Psoas muscle (tissue), 7 donors: ENCODE measurements at regions not wholly inside any gene's neighbourhood (a gene's known extent, or its start where the extent isn't known, plus 50 kb on each side); places are given as distances from the start of the nearest gene placed in this dataset.

ENCODE experiments used
- ATAC-seq, 4 donors: fragments of 200-7000 bp; cut with Tn5 transposase; one replicate each; pipeline ENCODE4 v1.9.1; 2020; ENCODE audit warnings: moderate library complexity in 3 of 4, mild to moderate bottlenecking in 2 of 4
- DNase-seq, 2 donors: peaks; one replicate each; pipeline ENCODE4 v3.0.0-alpha.2; 2020
- H3K27ac ChIP-seq: fragments of 200-600 bp; one replicate; pipeline ENCODE4 v1.8.0; 2022
- H3K27me3 ChIP-seq, 3 donors: fragments of 200-600 bp in 1 of 3; one replicate each; pipeline versions ENCODE4 v1.6.1 to v1.8.0; 2013 to 2022; ENCODE audit warnings: low read length in 2 of 3, mild to moderate bottlenecking in 2 of 3, moderate library complexity in 1 of 3; ENCODE audit not compliant: insufficient read depth in 3 of 3
- H3K36me3 ChIP-seq, 2 donors: fragments of 200-600 bp in 1 of 2; one replicate each; pipeline versions ENCODE4 v1.6.1 to v1.8.0; 2013 to 2022; ENCODE audit warnings: low read depth in 1 of 2, mild to moderate bottlenecking in 1 of 2, moderate library complexity in 1 of 2; ENCODE audit not compliant: insufficient read depth in 1 of 2
- H3K4me1 ChIP-seq: fragments of 200-600 bp; one replicate; pipeline ENCODE4 v1.8.0; 2022
- H3K4me3 ChIP-seq: fragments of 200-600 bp; one replicate; pipeline ENCODE4 v1.8.0; 2022; ENCODE audit warnings: mild to moderate bottlenecking
- H3K9me3 ChIP-seq: fragments of 200-600 bp; one replicate; pipeline ENCODE4 v1.8.0; 2022
- CTCF ChIP-seq: fragments of 200-600 bp; IDR thresholded peaks from one replicate; pipeline ENCODE4 v1.8.0; 2022; ENCODE audit warnings: antibody characterized with exemption
- WGBS, 3 donors: extraction: QIAGEN DNeasy Blood & Tissue Kit; methylation state at CpG; one replicate each; pipeline versions ENCODE4 v1.1.6 to v1.1.7; 2013; 5-methylcytosine and 5-hydroxymethylcytosine counted together
- intact Hi-C, 2 donors: fragments of 100-400 bp; cut with DNase I; formaldehyde crosslinking; loops; one replicate each; pipeline versions ENCODE4 v1.11.0 to v1.14.2; 2022
- donor health status: healthy with polysubstance abuse.
- donor health status: DM: no; HTN: no; CAD: no; lungs with moderate emphysema.
- donor health status: Bipolar disorder and iron deficiency.
- donor health status: healthy.
- donor health status: DM: yes; HTN: yes; CAD: no.
- donor health status: DM: no; HTN: no; CAD: no.
- donor health status: DM: yes; HTN: yes; CAD: no.

- Histone ChIP-seq H3K27ac (no peak overlapping the region), H3K9me3 (no peaks in the 10 kb centered on the region), H3K36me3 (no peaks in the 10 kb centered on the region), H3K4me1 (no peaks in the 10 kb centered on the region), H3K4me3 (no peak overlapping the region), H3K27me3 (no peaks in the 10 kb centered on the region)
- intact Hi-C loops = no loop called here
- no peak for ATAC-seq
- no peak for TF ChIP-seq CTCF
- no peak for DNase-seq
These were observed 467.0 kb downstream of the NTRK2 start for GRCh38 chr9:85136507-85136906.

GRCh38 chr9:85130764-85131163 lies 461.2 kb downstream of the NTRK2 start:
- 96 to 97% (median 96%) methylated on average over 3 of the region's 3 CpGs for WGBS, 3 donors
- Histone ChIP-seq H3K9me3 (no peaks in the 10 kb centered on the region), H3K36me3 (no peaks in the 10 kb centered on the region), H3K4me3 (no peak overlapping the region), H3K27me3 (no peaks in the 10 kb centered on the region), H3K4me1 (no peaks in the 10 kb centered on the region), H3K27ac (no peak overlapping the region)
- TF ChIP-seq CTCF = no peak
- no peak for ATAC-seq
- intact Hi-C loops = no loop called here
- DNase-seq = no peak

- no peak for DNase-seq
- intact Hi-C loops = no loop called here
- Histone ChIP-seq H3K27ac (no peak overlapping the region), H3K36me3 (no peaks in the 10 kb centered on the region), H3K9me3 (no peaks in the 10 kb centered on the region), H3K4me3 (no peak overlapping the region), H3K27me3 (no peaks in the 10 kb centered on the region), H3K4me1 (no peaks in the 10 kb centered on the region)
- WGBS, 3 donors = 65 to 87% (median 82%) methylated on average over 2 of the region's 2 CpGs
- no peak for TF ChIP-seq CTCF
- no peak for ATAC-seq
These were observed 460.7 kb downstream of the NTRK2 start for GRCh38 chr9:85130260-85130659.

GRCh38 chr9:85129514-85129913 lies 460.0 kb downstream of the NTRK2 start:
- Histone ChIP-seq H3K36me3 (no peaks in the 10 kb centered on the region), H3K27me3 (no peaks in the 10 kb centered on the region), H3K4me3 (no peak overlapping the region), H3K4me1 (no peaks in the 10 kb centered on the region), H3K9me3 (no peaks in the 10 kb centered on the region), H3K27ac (no peak overlapping the region)
- TF ChIP-seq CTCF = no peak
- DNase-seq (no peak), ATAC-seq (no peak)
- 46 to 79% (median 59%) methylated on average over 2 of the region's 2 CpGs for WGBS, 3 donors
- intact Hi-C loops = no loop called here

GRCh38 chr9:85118990-85119755 lies 449.6 kb downstream of the NTRK2 start:
- intact Hi-C loops = no loop called here
- Histone ChIP-seq H3K4me3 (no peak overlapping the region), H3K9me3 (no peaks in the 10 kb centered on the region), H3K4me1 (no peaks in the 10 kb centered on the region), H3K27ac (no peak overlapping the region), H3K27me3 (no peaks in the 10 kb centered on the region), H3K36me3 (no peaks in the 10 kb centered on the region)
- 85 to 94% (median 94%) methylated on average over 1 of the region's 1 CpG for WGBS, 3 donors
- ATAC-seq = no peak
- DNase-seq = no peak
- TF ChIP-seq CTCF = no peak
